Peyer's patch (tissue), 4 donors: ENCODE measurements at regions not wholly inside any gene's neighbourhood (a gene's known extent, or its start where the extent isn't known, plus 50 kb on each side); places are given as distances from the start of the nearest gene placed in this dataset.

ENCODE experiments used
- DNase-seq, 3 donors: peaks; one replicate each; pipeline ENCODE4 v3.0.0-alpha.2; 2017 to 2019
- H3K27ac ChIP-seq, 4 donors: fragments of 200-600 bp; sonication (generic); one replicate each; pipeline ENCODE4 v1.5.1; 2016 to 2019
- H3K27me3 ChIP-seq, 2 donors: fragments of 200-600 bp; sonication (generic); one replicate each; pipeline ENCODE4 v1.5.1; 2019
- H3K36me3 ChIP-seq, 3 donors: fragments of 200-600 bp; sonication (generic); one replicate each; pipeline ENCODE4 v1.5.1; 2016 to 2019
- H3K4me1 ChIP-seq, 4 donors: fragments of 200-600 bp; sonication (generic); one replicate each; pipeline ENCODE4 v1.5.1; 2016 to 2019
- H3K4me3 ChIP-seq, 4 donors: fragments of 200-600 bp; sonication (generic); 1 replicate in 3 of 4; 2 replicates in 1 of 4; pipeline ENCODE4 v1.5.1; 2016 to 2019; ENCODE audit warnings: mild to moderate bottlenecking in 1 of 4
- H3K9me3 ChIP-seq, 4 donors: fragments of 200-600 bp; sonication (generic); one replicate each; pipeline ENCODE4 v1.5.1; 2016 to 2019; ENCODE audit warnings: mild to moderate bottlenecking in 1 of 4
- CTCF ChIP-seq, 6 experiments: fragments of 450-650 bp in 4 of 6; fragments of 200-600 bp in 2 of 6; sonication (generic) in 1 of 6; IDR thresholded peaks; one replicate each; pipeline ENCODE4 v1.5.1; 2017 to 2019; ENCODE audit warnings: antibody characterized with exemption in 6 of 6, mild to moderate bottlenecking in 3 of 6, moderate library complexity in 1 of 6
- POLR2A ChIP-seq, 2 donors: fragments of 450-650 bp; IDR thresholded peaks; one replicate each; pipeline ENCODE4 v1.5.1; 2017; ENCODE audit warnings: antibody characterized with exemption in 2 of 2, mild to moderate bottlenecking in 2 of 2, moderate library complexity in 2 of 2

GRCh38 chr3:182503401-182503800 lies 289.9 kb upstream of the ATP11B start:
- H3K4me3 ChIP-seq, result no peak overlapping the region
- no peaks in the 10 kb centered on the region for H3K4me1 ChIP-seq
- TF ChIP-seq CTCF (IDR thresholded peaks at IDR 0.05) (no peak), POLR2A (IDR thresholded peaks at IDR 0.05) (no peak)

GRCh38 chr3:182508919-182509711 lies 284.2 kb upstream of the ATP11B start:
- Histone ChIP-seq H3K4me1 (no peaks in the 10 kb centered on the region), H3K9me3 (no peaks in the 10 kb centered on the region), H3K36me3 (no peaks in the 10 kb centered on the region), H3K27me3 (no peaks in the 10 kb centered on the region), H3K27ac (no peak overlapping the region), H3K4me3 (no peak overlapping the region)
- DNase-seq, result no peak
- TF ChIP-seq POLR2A (IDR thresholded peaks at IDR 0.05) (no peak), CTCF (IDR thresholded peaks at IDR 0.05) (no peak)

More at GRCh38 chr3:182503401-182503800, 289.9 kb upstream of the ATP11B start:
- no peak overlapping the region for H3K27ac ChIP-seq
- DNase-seq, result no peak
- H3K9me3 ChIP-seq, result no peaks in the 10 kb centered on the region
- H3K27me3 ChIP-seq, result no peaks in the 10 kb centered on the region
- no peaks in the 10 kb centered on the region for H3K36me3 ChIP-seq

- H3K27ac ChIP-seq, result no peak overlapping the region
- no peaks in the 10 kb centered on the region for H3K27me3 ChIP-seq
- TF ChIP-seq CTCF (IDR thresholded peaks at IDR 0.05) (no peak), POLR2A (IDR thresholded peaks at IDR 0.05) (no peak)
- no peaks in the 10 kb centered on the region for H3K4me1 ChIP-seq
- DNase-seq, result no peak
- H3K36me3 ChIP-seq, result no peaks in the 10 kb centered on the region
- no peak overlapping the region for H3K4me3 ChIP-seq
- no peaks in the 10 kb centered on the region for H3K9me3 ChIP-seq
Measured at GRCh38 chr3:182509844-182510460, 283.4 kb upstream of the ATP11B start.

GRCh38 chr3:182514236-182514964 lies 278.9 kb upstream of the ATP11B start:
- no peak for TF ChIP-seq CTCF (IDR thresholded peaks at IDR 0.05)
- no peak for TF ChIP-seq POLR2A (IDR thresholded peaks at IDR 0.05)
- no peak overlapping the region for H3K27ac ChIP-seq
- H3K27me3 ChIP-seq, result no peaks in the 10 kb centered on the region
- H3K9me3 ChIP-seq, result no peaks in the 10 kb centered on the region
- H3K4me1 ChIP-seq, result no peaks in the 10 kb centered on the region
- H3K36me3 ChIP-seq, result no peaks in the 10 kb centered on the region
- H3K4me3 ChIP-seq, result no peak overlapping the region
- no peak for DNase-seq

DNA sequence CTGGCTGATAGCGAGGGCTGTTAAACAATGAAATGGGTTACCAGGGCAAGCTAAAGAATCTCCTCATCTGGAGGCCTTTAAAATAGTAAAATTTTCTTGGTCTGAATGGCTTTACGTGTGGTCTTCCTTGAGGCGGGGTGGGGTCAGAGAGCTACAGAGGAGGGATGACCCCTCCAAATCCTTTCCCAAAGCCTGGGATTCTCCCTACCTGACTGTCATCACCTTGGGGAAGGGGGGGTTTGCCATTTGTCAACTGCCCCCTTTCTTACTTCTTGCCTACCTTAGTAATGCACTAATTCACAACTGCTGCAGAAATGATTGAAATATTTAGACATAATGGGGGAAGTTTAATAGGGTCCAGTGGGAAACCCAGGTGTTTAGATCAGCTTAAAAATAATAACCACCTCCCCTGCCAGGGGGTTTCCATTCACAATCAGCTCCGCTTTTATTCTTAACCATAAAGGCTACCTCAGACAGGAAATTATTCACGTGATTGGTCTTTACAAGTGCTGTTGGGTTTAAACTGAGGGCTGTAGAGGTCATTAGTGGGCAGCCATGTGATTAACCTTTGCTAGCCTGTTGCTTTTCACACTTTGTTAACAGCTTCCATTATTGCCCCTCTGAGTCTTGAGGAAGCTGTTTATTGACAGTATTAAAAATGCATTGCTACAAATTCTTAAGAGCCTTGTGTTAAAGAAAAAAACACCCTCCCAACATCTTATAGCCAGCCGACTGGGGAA lies 276.5 kb upstream of the ATP11B start:
- Histone ChIP-seq H3K27me3 (no peaks in the 10 kb centered on the region), H3K4me3 (no peak overlapping the region), H3K4me1 (no peaks in the 10 kb centered on the region), H3K9me3 (no peaks in the 10 kb centered on the region), H3K36me3 (no peaks in the 10 kb centered on the region), H3K27ac (no peak overlapping the region)
- TF ChIP-seq CTCF (IDR thresholded peaks at IDR 0.05), result no peak
- no peak for TF ChIP-seq POLR2A (IDR thresholded peaks at IDR 0.05)
- no peak for DNase-seq
